CD14-positive monocyte (primary cell): ENCODE measurements at regions not wholly inside any gene's neighbourhood (a gene's known extent, or its start where the extent isn't known, plus 50 kb on each side); places are given as distances from the start of the nearest gene placed in this dataset.

Source experiments
- DNase-seq, 3 donors: peaks; one replicate each; pipeline ENCODE4 v3.0.0-alpha.2; 2011 to 2022
- H2AFZ ChIP-seq: 2 replicates; pipeline ENCODE4 v1.6.0; 2012; ENCODE audit warnings: mild to moderate bottlenecking, low read depth, low read length, inconsistent platforms; ENCODE audit not compliant: insufficient read depth, poor library complexity, severe bottlenecking
- H3K27ac ChIP-seq, 2 donors: 1 replicate in 1 of 2; 2 replicates in 1 of 2; pipeline ENCODE4 v1.5.1; 2012 to 2013; ENCODE audit warnings: low read length in 2 of 2, control low read depth in 1 of 2, inconsistent platforms in 1 of 2, low read depth in 1 of 2, mild to moderate bottlenecking in 1 of 2
- H3K27me3 ChIP-seq, 2 donors: one replicate each; pipeline versions ENCODE4 v1.6.0 to v1.6.1; 2011 to 2013; ENCODE audit warnings: low read length in 2 of 2; ENCODE audit not compliant: control insufficient read depth in 2 of 2, insufficient read depth in 2 of 2
- H3K36me3 ChIP-seq, 2 donors: replicated peaks in 1 of 2; 1 replicate in 1 of 2; 2 replicates in 1 of 2; pipeline versions ENCODE4 v1.5.1 to v1.6.1; 2012 to 2013; ENCODE audit warnings: low read length in 2 of 2, control low read depth in 1 of 2, inconsistent platforms in 1 of 2, mild to moderate bottlenecking in 1 of 2; ENCODE audit not compliant: insufficient read depth in 2 of 2, control insufficient read depth in 1 of 2
- H3K4me1 ChIP-seq, 2 donors: 1 replicate in 1 of 2; 2 replicates in 1 of 2; pipeline versions ENCODE4 v1.5.1 to v1.6.1; 2012 to 2013; ENCODE audit warnings: low read length in 2 of 2, control low read depth in 1 of 2, inconsistent platforms in 1 of 2, mild to moderate bottlenecking in 1 of 2, moderate library complexity in 1 of 2; ENCODE audit not compliant: insufficient read depth in 2 of 2, control insufficient read depth in 1 of 2
- H3K4me2 ChIP-seq: replicated peaks from 2 replicates; pipeline ENCODE3; 2012; ENCODE audit warnings: low read length, moderate library complexity, mild to moderate bottlenecking; ENCODE audit not compliant: poor library complexity, severe bottlenecking; ENCODE audit errors: extremely low read depth
- H3K4me3 ChIP-seq, 3 experiments: fragments of 200-600 bp in 1 of 3; sonication (generic) in 1 of 3; replicated peaks in 1 of 3; 1 replicate in 2 of 3; 2 replicates in 1 of 3; pipeline ENCODE4 v1.5.1; 2011 to 2013; ENCODE audit warnings: low read length in 3 of 3, mild to moderate bottlenecking in 3 of 3, control low read depth in 2 of 3, low read depth in 2 of 3, inconsistent platforms in 1 of 3, moderate library complexity in 1 of 3
- H3K79me2 ChIP-seq: 2 replicates; pipeline ENCODE4 v1.6.0; 2012; ENCODE audit warnings: mild to moderate bottlenecking, control low read depth, inconsistent platforms, low read length, moderate library complexity; ENCODE audit not compliant: insufficient read depth
- H3K9ac ChIP-seq: 2 replicates; pipeline ENCODE4 v1.6.0; 2017; ENCODE audit warnings: low read length, mild to moderate bottlenecking; ENCODE audit not compliant: insufficient read depth, poor library complexity, severe bottlenecking
- H3K9me3 ChIP-seq, 2 donors: replicated peaks in 1 of 2; 1 replicate in 1 of 2; 2 replicates in 1 of 2; pipeline versions ENCODE4 v1.5.1 to v1.6.1; 2012 to 2013; ENCODE audit warnings: low read length in 2 of 2, control low read depth in 1 of 2; ENCODE audit not compliant: control insufficient read depth in 1 of 2, insufficient read depth in 1 of 2
- H4K20me1 ChIP-seq: 2 replicates; pipeline ENCODE4 v1.6.0; 2012; ENCODE audit warnings: mild to moderate bottlenecking, low read length, control low read depth, moderate library complexity; ENCODE audit not compliant: insufficient read depth
- H3K27ac Mint-ChIP-seq, 7 donors: one replicate each; pipeline ENCODE4 v1.8.0; 2020; ENCODE audit warnings: mild to moderate bottlenecking in 7 of 7, mixed read lengths in 7 of 7, moderate library complexity in 6 of 7, inconsistent platforms in 2 of 7
- H3K27me3 Mint-ChIP-seq, 3 donors: one replicate each; pipeline ENCODE4 v1.8.0; 2021 to 2022; ENCODE audit warnings: low read depth in 3 of 3, mild to moderate bottlenecking in 3 of 3, mixed read lengths in 3 of 3, moderate library complexity in 3 of 3, inconsistent platforms in 1 of 3
- H3K36me3 Mint-ChIP-seq, 2 donors: one replicate each; pipeline ENCODE4 v1.8.0; 2020; ENCODE audit warnings: mixed read lengths in 2 of 2, inconsistent platforms in 1 of 2, mild to moderate bottlenecking in 1 of 2
- H3K4me1 Mint-ChIP-seq: one replicate; pipeline ENCODE4 v1.8.0; 2020; ENCODE audit warnings: mild to moderate bottlenecking, mixed read lengths
- H3K4me3 Mint-ChIP-seq, 2 donors: one replicate each; pipeline ENCODE4 v1.8.0; 2020; ENCODE audit warnings: mild to moderate bottlenecking in 2 of 2, mixed read lengths in 2 of 2, moderate library complexity in 1 of 2
- H3K9me3 Mint-ChIP-seq, 7 donors: one replicate each; pipeline ENCODE4 v1.8.0; 2020 to 2022; ENCODE audit warnings: mixed read lengths in 7 of 7, mild to moderate bottlenecking in 6 of 7, moderate library complexity in 6 of 7, inconsistent platforms in 2 of 7
- CTCF ChIP-seq: fragments of 200-600 bp; IDR thresholded peaks from one replicate; pipeline ENCODE4 v1.8.0; 2022; ENCODE audit warnings: antibody characterized with exemption, mild to moderate bottlenecking
- WGBS: methylation state at CpG from one replicate; pipeline ENCODE4 v1.1.5; 2013; ENCODE audit warnings: missing lambda C conversion rate; ENCODE audit not compliant: insufficient coverage; 5-methylcytosine and 5-hydroxymethylcytosine counted together
- intact Hi-C, 2 donors: fragments of 100-400 bp; cut with micrococcal nuclease; formaldehyde crosslinking; loops; one replicate each; pipeline versions ENCODE4 v1.15.0 to v1.15.1; 2023

DNA sequence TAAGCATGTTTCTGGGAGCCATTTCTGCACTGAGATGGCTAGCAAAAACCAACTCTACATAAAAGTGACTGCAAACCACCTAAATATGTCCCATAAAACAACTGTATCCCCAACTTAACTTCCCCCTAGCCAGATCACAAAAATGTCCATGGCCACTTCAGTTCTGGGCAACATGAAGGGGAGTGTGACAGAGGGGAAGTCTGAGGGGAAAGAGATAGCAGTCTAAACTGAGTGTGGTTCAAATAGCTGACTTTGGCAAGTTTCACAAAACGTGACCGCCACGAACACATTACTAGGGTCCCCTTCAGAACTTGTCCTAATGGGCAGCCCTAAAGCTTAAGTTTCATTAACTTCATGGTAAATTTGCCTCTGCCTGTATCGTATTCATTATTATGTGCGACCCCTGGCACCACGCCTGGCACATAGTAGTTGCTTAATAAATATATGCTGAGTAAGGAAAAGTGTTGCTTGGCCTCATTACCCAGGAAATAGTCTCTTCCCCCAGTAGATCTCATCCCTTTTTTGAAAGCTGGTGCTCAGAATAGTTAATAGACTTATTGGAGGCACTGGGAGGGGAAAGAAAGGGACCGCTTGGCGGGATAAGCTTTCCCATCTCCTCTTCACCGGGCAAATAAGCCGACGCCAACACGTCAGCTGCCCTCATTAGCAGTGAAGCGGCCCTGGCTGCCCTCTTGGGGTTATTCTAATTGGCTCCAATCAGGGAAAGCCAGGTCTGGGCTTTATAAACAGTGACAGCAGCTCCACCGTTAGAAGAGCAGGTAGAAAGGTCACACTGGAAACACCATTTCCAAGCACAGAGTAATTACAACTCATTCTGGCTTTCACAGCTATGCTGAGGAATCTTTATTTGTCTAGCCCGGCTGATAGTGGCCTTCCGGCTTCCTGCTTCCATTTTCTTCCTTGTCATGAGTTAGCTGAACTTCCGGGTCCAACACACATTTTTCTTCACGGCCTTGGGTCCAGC lies 122.1 kb downstream of the LRIG2 start:
- WGBS = 100% methylated on average over 3 of the region's 18 CpGs
- peaks cover 0 to 7% (median 3%) of the 10 kb centered on the region in 3 donors for H3K27me3 Mint-ChIP-seq
- Histone ChIP-seq H3K27me3 (no peaks in the 10 kb centered on the region), H3K4me2 (no peak overlapping the region), H4K20me1 (no peaks in the 10 kb centered on the region), H3K9ac (no peak overlapping the region), H3K9me3 (peaks cover 0 to 9% of the 10 kb centered on the region in 2 donors), H3K4me3 (no peak overlapping the region), H3K27ac (no peak overlapping the region), H3K79me2 (no peaks in the 10 kb centered on the region), H3K36me3 (no peaks in the 10 kb centered on the region), H2AFZ (no peak overlapping the region), H3K4me1 (peaks cover 6 to 11% of the 10 kb centered on the region in 2 donors)
- no peak for DNase-seq
- no peak for TF ChIP-seq CTCF
- no peaks in the 10 kb centered on the region for H3K36me3 Mint-ChIP-seq
- H3K9me3 Mint-ChIP-seq = peaks cover 6 to 17% (median 12%) of the 10 kb centered on the region in 7 donors
- no peak overlapping the region for H3K27ac Mint-ChIP-seq
- no peak overlapping the region for H3K4me3 Mint-ChIP-seq
- intact Hi-C loops = no loop called here
- peaks cover 21% of the 10 kb centered on the region for H3K4me1 Mint-ChIP-seq

DNA sequence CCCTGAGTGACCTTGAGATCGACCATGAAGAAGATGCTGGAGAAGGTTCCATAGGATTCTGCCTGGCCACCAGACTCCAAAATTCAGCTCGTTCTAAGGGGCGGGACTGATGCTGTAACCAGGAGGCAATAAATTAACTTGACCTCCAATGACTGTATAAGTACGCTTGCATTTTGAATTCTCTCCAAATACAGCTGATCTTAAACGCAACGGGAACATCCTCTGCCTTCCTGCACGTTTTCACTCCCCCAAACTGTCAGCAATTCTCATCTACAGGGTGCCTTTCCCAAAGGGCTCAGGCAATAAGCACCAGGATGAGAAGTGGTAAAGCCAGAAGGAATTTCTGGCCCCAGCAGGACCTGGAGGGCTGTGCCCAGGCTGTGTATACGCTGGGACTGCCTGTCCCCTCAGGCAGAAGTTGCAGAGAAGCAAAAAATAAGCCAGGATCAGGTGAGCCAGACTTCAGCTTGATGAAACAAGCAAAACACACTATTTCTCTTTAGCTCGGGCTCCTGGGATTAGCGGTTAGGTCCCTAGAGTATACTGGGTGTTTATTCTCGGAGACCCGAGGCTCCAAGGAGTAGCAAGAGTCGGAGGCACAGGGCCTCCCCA lies 124.8 kb downstream of the LRIG2 start:
- Histone ChIP-seq H3K4me1 (no peaks in the 10 kb centered on the region), H2AFZ (no peak overlapping the region), H3K4me2 (no peak overlapping the region), H3K9me3 (peaks cover 0 to 8% of the 10 kb centered on the region in 2 donors), H3K36me3 (no peaks in the 10 kb centered on the region), H4K20me1 (no peaks in the 10 kb centered on the region), H3K27me3 (no peaks in the 10 kb centered on the region), H3K4me3 (no peak overlapping the region), H3K79me2 (no peaks in the 10 kb centered on the region), H3K9ac (no peak overlapping the region), H3K27ac (no peak overlapping the region)
- no peak overlapping the region for H3K4me3 Mint-ChIP-seq
- WGBS = 87% methylated on average over 3 of the region's 13 CpGs
- peaks cover 0 to 9% (median 1%) of the 10 kb centered on the region in 3 donors for H3K27me3 Mint-ChIP-seq
- H3K4me1 Mint-ChIP-seq = peaks cover 10% of the 10 kb centered on the region
- DNase-seq = no peak
- intact Hi-C loops = no loop called here
- no peak overlapping the region for H3K27ac Mint-ChIP-seq
- H3K36me3 Mint-ChIP-seq = no peaks in the 10 kb centered on the region
- peaks cover 2 to 6% (median 5%) of the 10 kb centered on the region in 7 donors for H3K9me3 Mint-ChIP-seq
- no peak for TF ChIP-seq CTCF
